ENCODE measurements at regions not wholly inside any gene's neighbourhood (a gene's known extent, or its start where the extent isn't known, plus 50 kb on each side); places are given as distances from the start of the nearest gene placed in this dataset.

DNA sequence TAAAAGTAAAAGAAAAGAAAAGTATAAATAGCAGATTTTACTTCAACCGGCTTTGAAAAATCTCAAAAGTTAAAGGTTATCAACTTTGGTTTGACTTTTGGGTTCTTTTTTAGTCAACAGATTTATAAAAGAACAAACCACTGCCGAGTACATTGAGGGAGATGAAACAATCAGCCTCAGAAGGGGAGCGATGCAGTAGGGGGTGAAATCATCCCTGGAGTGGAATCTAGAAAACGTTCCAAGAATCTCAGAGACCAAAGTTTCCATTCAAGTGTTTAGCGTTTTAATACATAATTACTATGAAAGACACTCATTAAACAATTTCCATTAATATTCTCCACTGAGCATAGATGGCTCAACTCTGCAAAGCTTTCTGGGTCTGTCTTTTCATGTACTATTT is 745.5 kb downstream of the NR2F2 start:
- TF ChIP-seq, protein P1, sequence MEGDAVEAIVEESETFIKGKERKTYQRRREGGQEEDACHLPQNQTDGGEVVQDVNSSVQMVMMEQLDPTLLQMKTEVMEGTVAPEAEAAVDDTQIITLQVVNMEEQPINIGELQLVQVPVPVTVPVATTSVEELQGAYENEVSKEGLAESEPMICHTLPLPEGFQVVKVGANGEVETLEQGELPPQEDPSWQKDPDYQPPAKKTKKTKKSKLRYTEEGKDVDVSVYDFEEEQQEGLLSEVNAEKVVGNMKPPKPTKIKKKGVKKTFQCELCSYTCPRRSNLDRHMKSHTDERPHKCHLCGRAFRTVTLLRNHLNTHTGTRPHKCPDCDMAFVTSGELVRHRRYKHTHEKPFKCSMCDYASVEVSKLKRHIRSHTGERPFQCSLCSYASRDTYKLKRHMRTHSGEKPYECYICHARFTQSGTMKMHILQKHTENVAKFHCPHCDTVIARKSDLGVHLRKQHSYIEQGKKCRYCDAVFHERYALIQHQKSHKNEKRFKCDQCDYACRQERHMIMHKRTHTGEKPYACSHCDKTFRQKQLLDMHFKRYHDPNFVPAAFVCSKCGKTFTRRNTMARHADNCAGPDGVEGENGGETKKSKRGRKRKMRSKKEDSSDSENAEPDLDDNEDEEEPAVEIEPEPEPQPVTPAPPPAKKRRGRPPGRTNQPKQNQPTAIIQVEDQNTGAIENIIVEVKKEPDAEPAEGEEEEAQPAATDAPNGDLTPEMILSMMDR (IDR thresholded peaks at IDR 0.05), result no peak
- TF ChIP-seq POLR2A (IDR thresholded peaks at IDR 0.05), result no peak

All from heart left ventricle (tissue), 13 donors.